Neural crest cell (in vitro differentiated cells): ENCODE measurements at regions not wholly inside any gene's neighbourhood (a gene's known extent, or its start where the extent isn't known, plus 50 kb on each side); places are given as distances from the start of the nearest gene placed in this dataset.

Experiments used
- DNase-seq: peaks from one replicate; pipeline ENCODE4 v3.0.0; 2021; ENCODE audit warnings: low read depth, mixed read lengths, low spot score
- H3K27ac Mint-ChIP-seq: one replicate; pipeline ENCODE4 v1.8.0; 2021; ENCODE audit warnings: mild to moderate bottlenecking, mixed read lengths; ENCODE audit not compliant: unreplicated experiment
- H3K27me3 Mint-ChIP-seq: 2 replicates; pipeline ENCODE4 v1.8.0; 2021; ENCODE audit warnings: low read depth, mild to moderate bottlenecking, mixed read lengths
- H3K36me3 Mint-ChIP-seq: 2 replicates; pipeline ENCODE4 v1.8.0; 2021; ENCODE audit warnings: low read depth, mild to moderate bottlenecking, mixed read lengths
- H3K4me1 Mint-ChIP-seq: 2 replicates; pipeline ENCODE4 v1.8.0; 2021; ENCODE audit warnings: mixed read lengths
- H3K4me3 Mint-ChIP-seq: one replicate; pipeline ENCODE4 v1.8.0; 2021; ENCODE audit warnings: mild to moderate bottlenecking, mixed read lengths
- H3K9me3 Mint-ChIP-seq: 2 replicates; pipeline ENCODE4 v1.8.0; 2021; ENCODE audit warnings: mixed read lengths
- TF ChIP-seq, protein P1 (sequence below): fragments of 200-600 bp; sonication (generic); conservative IDR thresholded peaks from 2 replicates; pipeline ENCODE4 v1.5.0; 2021; ENCODE audit warnings: antibody characterized with exemption, mild to moderate bottlenecking

- peaks cover 22% of the 10 kb centered on the region for H3K4me1 Mint-ChIP-seq
- H3K36me3 Mint-ChIP-seq = no peaks in the 10 kb centered on the region
- H3K27ac Mint-ChIP-seq = no peak overlapping the region
Observed at GRCh38 chr1:56425494-56426037, 153.8 kb downstream of the PLPP3 start.

GRCh38 chr1:56424744-56425493, 154.4 kb downstream of the PLPP3 start:
- DNase-seq = no peak
- Mint-ChIP-seq H3K36me3 (no peaks in the 10 kb centered on the region), H3K27ac (peak overlapping the region; percentile 7), H3K27me3 (no peaks in the 10 kb centered on the region), H3K4me3 (no peak overlapping the region), H3K9me3 (no peaks in the 10 kb centered on the region), H3K4me1 (peaks cover 19% of the 10 kb centered on the region)
- TF ChIP-seq, protein P1, sequence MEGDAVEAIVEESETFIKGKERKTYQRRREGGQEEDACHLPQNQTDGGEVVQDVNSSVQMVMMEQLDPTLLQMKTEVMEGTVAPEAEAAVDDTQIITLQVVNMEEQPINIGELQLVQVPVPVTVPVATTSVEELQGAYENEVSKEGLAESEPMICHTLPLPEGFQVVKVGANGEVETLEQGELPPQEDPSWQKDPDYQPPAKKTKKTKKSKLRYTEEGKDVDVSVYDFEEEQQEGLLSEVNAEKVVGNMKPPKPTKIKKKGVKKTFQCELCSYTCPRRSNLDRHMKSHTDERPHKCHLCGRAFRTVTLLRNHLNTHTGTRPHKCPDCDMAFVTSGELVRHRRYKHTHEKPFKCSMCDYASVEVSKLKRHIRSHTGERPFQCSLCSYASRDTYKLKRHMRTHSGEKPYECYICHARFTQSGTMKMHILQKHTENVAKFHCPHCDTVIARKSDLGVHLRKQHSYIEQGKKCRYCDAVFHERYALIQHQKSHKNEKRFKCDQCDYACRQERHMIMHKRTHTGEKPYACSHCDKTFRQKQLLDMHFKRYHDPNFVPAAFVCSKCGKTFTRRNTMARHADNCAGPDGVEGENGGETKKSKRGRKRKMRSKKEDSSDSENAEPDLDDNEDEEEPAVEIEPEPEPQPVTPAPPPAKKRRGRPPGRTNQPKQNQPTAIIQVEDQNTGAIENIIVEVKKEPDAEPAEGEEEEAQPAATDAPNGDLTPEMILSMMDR = no peak

More at GRCh38 chr1:56425494-56426037, 153.8 kb downstream of the PLPP3 start:
- no peak for DNase-seq
- TF ChIP-seq, protein P1 = no peak
- H3K9me3 Mint-ChIP-seq = no peaks in the 10 kb centered on the region
- no peak overlapping the region for H3K4me3 Mint-ChIP-seq
- no peaks in the 10 kb centered on the region for H3K27me3 Mint-ChIP-seq

GRCh38 chr1:56423716-56424115, 155.6 kb downstream of the PLPP3 start:
- H3K9me3 Mint-ChIP-seq = no peaks in the 10 kb centered on the region
- H3K4me3 Mint-ChIP-seq = no peak overlapping the region
- H3K4me1 Mint-ChIP-seq = peaks cover 19% of the 10 kb centered on the region
- no peak for DNase-seq
- no peaks in the 10 kb centered on the region for H3K36me3 Mint-ChIP-seq
- TF ChIP-seq, protein P1 = no peak
- no peaks in the 10 kb centered on the region for H3K27me3 Mint-ChIP-seq
- H3K27ac Mint-ChIP-seq = peak overlapping the region; percentile 87

DNA sequence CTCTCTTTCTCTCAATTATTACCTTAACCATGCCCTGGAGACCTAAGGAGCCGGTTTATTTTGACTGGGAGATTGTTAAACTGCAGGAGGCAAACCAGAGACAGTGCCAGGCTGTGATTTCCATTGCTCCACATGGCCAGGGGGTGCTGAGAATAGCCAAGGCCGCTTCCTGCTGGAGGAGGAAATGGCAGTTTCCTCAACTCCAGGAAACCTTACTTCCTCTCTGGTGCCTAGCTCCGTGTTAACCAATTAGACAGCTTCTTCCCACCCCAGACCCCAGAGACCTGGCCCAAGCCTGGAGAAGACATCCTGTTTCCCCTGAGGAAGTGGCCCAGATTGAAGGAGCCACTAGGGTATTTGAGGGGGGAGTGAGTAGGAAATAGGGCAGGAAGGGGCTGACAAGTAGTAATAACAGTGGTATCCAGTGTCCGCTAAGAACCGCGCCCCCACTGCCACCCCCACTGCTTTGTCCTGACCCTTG, 161.2 kb downstream of the PLPP3 start:
- Mint-ChIP-seq H3K27ac (no peak overlapping the region), H3K9me3 (no peaks in the 10 kb centered on the region), H3K4me3 (no peak overlapping the region), H3K4me1 (peaks cover 25% of the 10 kb centered on the region), H3K27me3 (no peaks in the 10 kb centered on the region), H3K36me3 (no peaks in the 10 kb centered on the region)
- TF ChIP-seq, protein P1 = no peak
- no peak for DNase-seq

DNA sequence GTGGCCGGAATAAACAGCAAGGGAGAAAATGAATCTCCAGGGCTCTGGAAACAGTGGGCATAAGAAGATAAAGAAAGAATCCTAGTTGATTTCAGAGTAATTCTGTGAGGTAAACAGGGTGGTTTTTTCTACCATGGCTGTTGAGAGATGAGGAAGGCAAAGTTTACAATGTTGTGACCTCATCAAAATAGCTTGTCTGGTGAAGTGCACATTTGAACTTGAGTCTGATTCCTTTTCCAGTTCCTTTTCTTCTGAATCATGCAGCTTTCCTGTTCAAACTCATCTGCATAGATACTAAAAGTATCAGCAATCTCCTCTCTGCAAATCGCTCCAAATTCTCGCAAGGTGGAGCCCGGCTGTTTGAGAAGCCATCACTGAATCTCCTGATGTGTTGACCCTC, 161.7 kb downstream of the PLPP3 start:
- peaks cover 26% of the 10 kb centered on the region for H3K4me1 Mint-ChIP-seq
- DNase-seq = no peak

More for the DNA sequence above, 161.7 kb downstream of the PLPP3 start:
- Mint-ChIP-seq H3K9me3 (no peaks in the 10 kb centered on the region), H3K27ac (no peak overlapping the region), H3K27me3 (no peaks in the 10 kb centered on the region), H3K4me3 (no peak overlapping the region), H3K36me3 (no peaks in the 10 kb centered on the region)
- TF ChIP-seq, protein P1 = no peak
